Caco-2 (cell line): ENCODE measurements at regions not wholly inside any gene's neighbourhood (a gene's known extent, or its start where the extent isn't known, plus 50 kb on each side); places are given as distances from the start of the nearest gene placed in this dataset.

Experiments used
- BruUV-seq: library from RNA; stranded (reverse); fragments of 400-500 nt; replicated peaks from 2 replicates; lab custom pipeline; 2021; lab: Mats Ljungman, UMichigan
- CTCF ChIA-PET: fragments of 300-600 bp; sonication (Branson Sonifier 250); formaldehyde crosslinking; loops from one replicate; lab custom pipeline; 2022; ENCODE audit warnings: antibody characterized with exemption; lab: Charles Lee
- POLR2A ChIA-PET: fragments of 300-600 bp; sonication (Branson Sonifier 250); formaldehyde crosslinking; loops from one replicate; lab custom pipeline; 2022; ENCODE audit warnings: antibody characterized with exemption; lab: Charles Lee
- DNase-seq, 2 experiments: peaks; one replicate each; pipeline versions ENCODE4 v3.0.0 to v3.0.0-alpha.2; 2020 to 2022
- H3K27me3 ChIP-seq: replicated peaks from 2 replicates; pipeline ENCODE4 v1.6.0; 2011; ENCODE audit warnings: low read length; ENCODE audit not compliant: control insufficient read depth, insufficient read depth
- H3K36me3 ChIP-seq: 2 replicates; pipeline ENCODE4 v1.5.1; 2011; ENCODE audit warnings: low read length; ENCODE audit not compliant: control insufficient read depth, insufficient read depth
- H3K4me1 ChIP-seq: fragments of 250-450 bp; sonication (Bioruptor Pico); 2 replicates; pipeline ENCODE4 v1.5.1; 2020; ENCODE audit warnings: mild to moderate bottlenecking
- H3K4me3 ChIP-seq: 2 replicates; pipeline ENCODE4 v1.5.1; 2011; ENCODE audit warnings: low read depth, mild to moderate bottlenecking, control low read depth, low read length
- H3K9me3 ChIP-seq: fragments of 250-450 bp; sonication (Bioruptor Pico); 2 replicates; pipeline ENCODE4 v1.5.1; 2020; ENCODE audit warnings: mild to moderate bottlenecking, moderate library complexity
- H3K27ac Mint-ChIP-seq: one replicate; pipeline ENCODE4 v1.8.0; 2022; ENCODE audit warnings: mixed read lengths; ENCODE audit not compliant: unreplicated experiment
- H3K27me3 Mint-ChIP-seq: one replicate; pipeline ENCODE4 v1.8.0; 2022; ENCODE audit warnings: mixed read lengths; ENCODE audit not compliant: insufficient read depth, unreplicated experiment
- H3K36me3 Mint-ChIP-seq: one replicate; pipeline ENCODE4 v1.8.0; 2022; ENCODE audit warnings: mild to moderate bottlenecking, mixed read lengths; ENCODE audit not compliant: insufficient read depth, unreplicated experiment
- H3K4me1 Mint-ChIP-seq: one replicate; pipeline ENCODE4 v1.8.0; 2022; ENCODE audit warnings: low read depth, mixed read lengths; ENCODE audit not compliant: unreplicated experiment
- H3K4me3 Mint-ChIP-seq: one replicate; pipeline ENCODE4 v1.8.0; 2022; ENCODE audit warnings: mild to moderate bottlenecking, moderate library complexity, mixed read lengths; ENCODE audit not compliant: unreplicated experiment
- H3K9me3 Mint-ChIP-seq: one replicate; pipeline ENCODE4 v1.8.0; 2022; ENCODE audit warnings: mixed read lengths; ENCODE audit not compliant: unreplicated experiment
- intact Hi-C: fragments of 100-400 bp; cut with micrococcal nuclease; formaldehyde crosslinking; loops from one replicate; pipeline ENCODE4 v1.10.0; 2022; ENCODE audit not compliant: unreplicated experiment
- TF ChIP-seq, protein P1 (sequence below), 2 experiments: fragments of 200-600 bp in 1 of 2; IDR thresholded peaks; 1 replicate in 1 of 2; 2 replicates in 1 of 2; pipeline versions ENCODE4 v1.5.1 to v1.8.0; 2011 to 2022; ENCODE audit warnings: antibody characterized with exemption in 1 of 2, control low read depth in 1 of 2, inconsistent platforms in 1 of 2, low read depth in 1 of 2, low read length in 1 of 2, mild to moderate bottlenecking in 1 of 2, moderate library complexity in 1 of 2; ENCODE audit not compliant: insufficient read depth in 1 of 2, severe bottlenecking in 1 of 2, unreplicated experiment in 1 of 2

DNA sequence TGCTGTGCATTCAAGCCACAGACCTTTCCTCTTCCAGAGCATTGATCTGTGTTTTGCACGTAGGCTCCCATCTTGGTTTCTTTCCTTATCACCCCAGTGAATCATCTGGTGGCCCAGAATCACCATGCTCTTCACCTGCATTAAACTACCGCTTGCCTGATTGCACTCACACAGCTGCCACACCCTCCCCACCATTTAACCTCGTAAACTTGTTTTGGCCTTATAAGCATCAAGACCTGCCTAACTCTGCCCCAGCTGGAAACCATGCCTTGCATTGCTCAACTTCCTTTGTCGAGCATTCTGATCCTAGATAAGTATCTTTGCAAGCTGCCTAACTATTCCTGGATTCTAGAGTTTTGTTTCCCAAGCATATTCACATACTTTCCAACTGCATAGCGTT is 369.6 kb upstream of the SEMA6A start:
- Histone ChIP-seq H3K9me3 (no peaks in the 10 kb centered on the region), H3K4me1 (no peaks in the 10 kb centered on the region), H3K4me3 (no peak overlapping the region), H3K36me3 (no peaks in the 10 kb centered on the region), H3K27me3 (no peaks in the 10 kb centered on the region)
- Mint-ChIP-seq H3K9me3 (no peaks in the 10 kb centered on the region), H3K27me3 (no peaks in the 10 kb centered on the region), H3K36me3 (no peaks in the 10 kb centered on the region), H3K4me3 (no peak overlapping the region), H3K4me1 (no peaks in the 10 kb centered on the region), H3K27ac (no peak overlapping the region)
- TF ChIP-seq, protein P1, sequence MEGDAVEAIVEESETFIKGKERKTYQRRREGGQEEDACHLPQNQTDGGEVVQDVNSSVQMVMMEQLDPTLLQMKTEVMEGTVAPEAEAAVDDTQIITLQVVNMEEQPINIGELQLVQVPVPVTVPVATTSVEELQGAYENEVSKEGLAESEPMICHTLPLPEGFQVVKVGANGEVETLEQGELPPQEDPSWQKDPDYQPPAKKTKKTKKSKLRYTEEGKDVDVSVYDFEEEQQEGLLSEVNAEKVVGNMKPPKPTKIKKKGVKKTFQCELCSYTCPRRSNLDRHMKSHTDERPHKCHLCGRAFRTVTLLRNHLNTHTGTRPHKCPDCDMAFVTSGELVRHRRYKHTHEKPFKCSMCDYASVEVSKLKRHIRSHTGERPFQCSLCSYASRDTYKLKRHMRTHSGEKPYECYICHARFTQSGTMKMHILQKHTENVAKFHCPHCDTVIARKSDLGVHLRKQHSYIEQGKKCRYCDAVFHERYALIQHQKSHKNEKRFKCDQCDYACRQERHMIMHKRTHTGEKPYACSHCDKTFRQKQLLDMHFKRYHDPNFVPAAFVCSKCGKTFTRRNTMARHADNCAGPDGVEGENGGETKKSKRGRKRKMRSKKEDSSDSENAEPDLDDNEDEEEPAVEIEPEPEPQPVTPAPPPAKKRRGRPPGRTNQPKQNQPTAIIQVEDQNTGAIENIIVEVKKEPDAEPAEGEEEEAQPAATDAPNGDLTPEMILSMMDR (IDR thresholded peaks at IDR 0.05; ENCODE audit: insufficient read depth in 1 of 2, low read depth in 1 of 2, low read length in 1 of 2, severe bottlenecking in 1 of 2, unreplicated experiment in 1 of 2): no peak
- CTCF ChIA-PET: no interaction called here
- intact Hi-C loops: loop anchor here (10.0 kb wide), 1 partner anchor 169 kb away; no protein-coding TSS in a partner anchor
- no TSS peak for BruUV-seq
- POLR2A ChIA-PET: interaction anchor here (0.6 kb wide), 1 partner anchor 12 kb away, joined by 3 read pairs; no protein-coding TSS in a partner anchor
- peak; percentile 1 to 53 for DNase-seq

DNA sequence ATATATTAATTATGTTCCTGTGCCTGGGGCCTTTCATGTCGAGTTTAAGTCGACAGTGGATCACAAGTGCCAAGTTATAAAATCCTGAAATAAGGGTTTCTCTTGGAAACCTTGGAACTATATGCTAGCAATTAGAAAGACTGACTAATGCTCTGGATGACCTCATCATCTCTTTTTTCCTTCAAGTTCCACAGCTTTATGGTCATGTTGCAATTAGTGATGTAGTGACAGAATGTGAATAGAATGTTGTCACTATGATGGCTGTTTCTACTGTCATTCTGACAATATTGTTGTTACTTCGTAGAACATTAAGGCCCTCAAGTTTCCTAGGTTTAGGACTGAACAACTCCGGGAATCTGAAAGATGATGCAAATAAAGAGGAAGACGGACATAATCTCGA is 368.0 kb upstream of the SEMA6A start:
- DNase-seq: no peak
- TF ChIP-seq, protein P1 (IDR thresholded peaks at IDR 0.05; ENCODE audit: insufficient read depth in 1 of 2, low read depth in 1 of 2, low read length in 1 of 2, severe bottlenecking in 1 of 2, unreplicated experiment in 1 of 2): no peak
- H3K36me3 Mint-ChIP-seq: no peaks in the 10 kb centered on the region
- no peak overlapping the region for H3K4me3 Mint-ChIP-seq
- Histone ChIP-seq H3K9me3 (no peaks in the 10 kb centered on the region), H3K36me3 (no peaks in the 10 kb centered on the region), H3K4me1 (no peaks in the 10 kb centered on the region), H3K27me3 (no peaks in the 10 kb centered on the region), H3K4me3 (no peak overlapping the region)
- no TSS peak for BruUV-seq
- intact Hi-C loops: loop anchor here (10.0 kb wide), 1 partner anchor 168 kb away; no protein-coding TSS in a partner anchor
- no peaks in the 10 kb centered on the region for H3K4me1 Mint-ChIP-seq
- no peaks in the 10 kb centered on the region for H3K9me3 Mint-ChIP-seq
- CTCF ChIA-PET: no interaction called here
- POLR2A ChIA-PET: no interaction called here
- no peaks in the 10 kb centered on the region for H3K27me3 Mint-ChIP-seq
- no peak overlapping the region for H3K27ac Mint-ChIP-seq

DNA sequence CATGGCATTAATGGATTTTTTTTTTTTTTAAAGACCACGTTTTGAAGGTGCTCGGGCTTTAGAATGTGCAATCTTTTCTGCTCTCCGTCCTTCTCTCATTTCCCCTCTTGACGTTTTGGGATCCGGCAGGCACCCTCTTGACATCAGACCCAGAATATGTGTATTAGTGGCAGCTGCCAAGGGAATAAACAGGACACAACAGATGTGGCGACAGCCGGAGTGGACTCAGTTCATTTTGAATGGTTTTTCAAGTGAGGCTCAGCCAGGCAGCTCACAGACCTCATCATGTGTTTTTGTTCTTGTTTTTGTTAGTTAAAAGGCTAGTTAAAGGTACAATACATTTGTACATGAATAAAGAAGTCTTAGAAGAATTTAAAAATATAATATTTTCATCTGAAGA is 365.0 kb upstream of the SEMA6A start:
- no peaks in the 10 kb centered on the region for H3K9me3 Mint-ChIP-seq
- no peak for DNase-seq
- no peaks in the 10 kb centered on the region for H3K36me3 Mint-ChIP-seq
- H3K4me3 Mint-ChIP-seq: no peak overlapping the region
- Histone ChIP-seq H3K4me3 (no peak overlapping the region), H3K4me1 (no peaks in the 10 kb centered on the region), H3K36me3 (no peaks in the 10 kb centered on the region), H3K27me3 (no peaks in the 10 kb centered on the region), H3K9me3 (no peaks in the 10 kb centered on the region)
- ChIA-PET CTCF (no interaction called here), POLR2A (no interaction called here)
- TF ChIP-seq, protein P1 (IDR thresholded peaks at IDR 0.05; ENCODE audit: insufficient read depth in 1 of 2, low read depth in 1 of 2, low read length in 1 of 2, severe bottlenecking in 1 of 2, unreplicated experiment in 1 of 2): no peak
- no peaks in the 10 kb centered on the region for H3K4me1 Mint-ChIP-seq
- H3K27ac Mint-ChIP-seq: no peak overlapping the region
- BruUV-seq: no TSS peak
- no peaks in the 10 kb centered on the region for H3K27me3 Mint-ChIP-seq
- intact Hi-C loops: loop anchor here (10.0 kb wide), 1 partner anchor 165 kb away; no protein-coding TSS in a partner anchor
